ENCODE measurements at regions not wholly inside any gene's neighbourhood (a gene's known extent, or its start where the extent isn't known, plus 50 kb on each side); places are given as distances from the start of the nearest gene placed in this dataset.

- TF ChIP-seq, protein P1, sequence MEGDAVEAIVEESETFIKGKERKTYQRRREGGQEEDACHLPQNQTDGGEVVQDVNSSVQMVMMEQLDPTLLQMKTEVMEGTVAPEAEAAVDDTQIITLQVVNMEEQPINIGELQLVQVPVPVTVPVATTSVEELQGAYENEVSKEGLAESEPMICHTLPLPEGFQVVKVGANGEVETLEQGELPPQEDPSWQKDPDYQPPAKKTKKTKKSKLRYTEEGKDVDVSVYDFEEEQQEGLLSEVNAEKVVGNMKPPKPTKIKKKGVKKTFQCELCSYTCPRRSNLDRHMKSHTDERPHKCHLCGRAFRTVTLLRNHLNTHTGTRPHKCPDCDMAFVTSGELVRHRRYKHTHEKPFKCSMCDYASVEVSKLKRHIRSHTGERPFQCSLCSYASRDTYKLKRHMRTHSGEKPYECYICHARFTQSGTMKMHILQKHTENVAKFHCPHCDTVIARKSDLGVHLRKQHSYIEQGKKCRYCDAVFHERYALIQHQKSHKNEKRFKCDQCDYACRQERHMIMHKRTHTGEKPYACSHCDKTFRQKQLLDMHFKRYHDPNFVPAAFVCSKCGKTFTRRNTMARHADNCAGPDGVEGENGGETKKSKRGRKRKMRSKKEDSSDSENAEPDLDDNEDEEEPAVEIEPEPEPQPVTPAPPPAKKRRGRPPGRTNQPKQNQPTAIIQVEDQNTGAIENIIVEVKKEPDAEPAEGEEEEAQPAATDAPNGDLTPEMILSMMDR (IDR thresholded peaks at IDR 0.05; ENCODE audit: borderline replicate concordance, extremely low read depth, low read length, poor library complexity, severe bottlenecking) = no peak
- TF ChIP-seq EZH2 (IDR thresholded peaks at IDR 0.05; ENCODE audit: borderline replicate concordance, low read depth, low read length, severe bottlenecking) = no peak
Observed at GRCh38 chr1:198003468-198003867, 86.3 kb downstream of the LHX9 start.

Data from DND-41 (cell line).